ENCODE measurements at regions not wholly inside any gene's neighbourhood (a gene's known extent, or its start where the extent isn't known, plus 50 kb on each side); places are given as distances from the start of the nearest gene placed in this dataset.

- TF ChIP-seq, protein P1, sequence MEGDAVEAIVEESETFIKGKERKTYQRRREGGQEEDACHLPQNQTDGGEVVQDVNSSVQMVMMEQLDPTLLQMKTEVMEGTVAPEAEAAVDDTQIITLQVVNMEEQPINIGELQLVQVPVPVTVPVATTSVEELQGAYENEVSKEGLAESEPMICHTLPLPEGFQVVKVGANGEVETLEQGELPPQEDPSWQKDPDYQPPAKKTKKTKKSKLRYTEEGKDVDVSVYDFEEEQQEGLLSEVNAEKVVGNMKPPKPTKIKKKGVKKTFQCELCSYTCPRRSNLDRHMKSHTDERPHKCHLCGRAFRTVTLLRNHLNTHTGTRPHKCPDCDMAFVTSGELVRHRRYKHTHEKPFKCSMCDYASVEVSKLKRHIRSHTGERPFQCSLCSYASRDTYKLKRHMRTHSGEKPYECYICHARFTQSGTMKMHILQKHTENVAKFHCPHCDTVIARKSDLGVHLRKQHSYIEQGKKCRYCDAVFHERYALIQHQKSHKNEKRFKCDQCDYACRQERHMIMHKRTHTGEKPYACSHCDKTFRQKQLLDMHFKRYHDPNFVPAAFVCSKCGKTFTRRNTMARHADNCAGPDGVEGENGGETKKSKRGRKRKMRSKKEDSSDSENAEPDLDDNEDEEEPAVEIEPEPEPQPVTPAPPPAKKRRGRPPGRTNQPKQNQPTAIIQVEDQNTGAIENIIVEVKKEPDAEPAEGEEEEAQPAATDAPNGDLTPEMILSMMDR (IDR thresholded peaks at IDR 0.05 in 8 of 11, conservative IDR thresholded peaks at IDR 0.05 in 3 of 11) = no peak
- TF ChIP-seq POLR2A (IDR thresholded peaks at IDR 0.05) (no peak), POLR2AphosphoS5 (IDR thresholded peaks at IDR 0.05) (no peak)
Measured at GRCh38 chr15:98358971-98359370, 289.4 kb upstream of the IGF1R start.

Measured in spleen (tissue), 7 donors.